Body of pancreas (tissue), 4 donors: ENCODE measurements at regions not wholly inside any gene's neighbourhood (a gene's known extent, or its start where the extent isn't known, plus 50 kb on each side); places are given as distances from the start of the nearest gene placed in this dataset.

Source experiments
- POLR2A ChIP-seq, 3 donors: fragments of 450-650 bp; IDR thresholded peaks; one replicate each; pipeline ENCODE4 v1.6.1; 2016; ENCODE audit warnings: antibody characterized with exemption in 3 of 3, mild to moderate bottlenecking in 2 of 3
- TF ChIP-seq, protein P1 (sequence below), 7 experiments: fragments of 450-650 bp in 4 of 7; fragments of 200-600 bp in 3 of 7; sonication (generic) in 3 of 7; IDR thresholded peaks; one replicate each; pipeline ENCODE4 v1.5.1; 2016 to 2019; ENCODE audit warnings: antibody characterized with exemption in 7 of 7

DNA sequence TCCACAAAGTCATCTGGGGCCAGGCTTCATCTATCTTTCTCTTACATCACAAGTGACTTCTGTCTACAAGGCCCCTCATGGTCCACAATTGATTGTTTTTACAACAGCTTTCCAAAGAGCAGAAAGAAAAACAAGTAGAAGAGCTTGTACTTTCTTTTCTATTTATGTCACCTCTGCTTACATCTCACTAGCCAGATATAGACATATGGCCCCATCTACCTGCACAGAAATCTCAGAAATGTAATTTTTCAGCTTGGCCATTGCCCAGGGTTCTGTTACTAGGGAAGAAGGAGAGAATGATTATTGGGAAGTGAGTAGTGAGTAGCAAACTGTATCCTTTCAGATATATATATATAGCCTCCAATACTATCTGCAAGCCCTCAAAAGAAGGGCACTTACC is 210.5 kb upstream of the PLEKHG7 start:
- TF ChIP-seq, protein P1, sequence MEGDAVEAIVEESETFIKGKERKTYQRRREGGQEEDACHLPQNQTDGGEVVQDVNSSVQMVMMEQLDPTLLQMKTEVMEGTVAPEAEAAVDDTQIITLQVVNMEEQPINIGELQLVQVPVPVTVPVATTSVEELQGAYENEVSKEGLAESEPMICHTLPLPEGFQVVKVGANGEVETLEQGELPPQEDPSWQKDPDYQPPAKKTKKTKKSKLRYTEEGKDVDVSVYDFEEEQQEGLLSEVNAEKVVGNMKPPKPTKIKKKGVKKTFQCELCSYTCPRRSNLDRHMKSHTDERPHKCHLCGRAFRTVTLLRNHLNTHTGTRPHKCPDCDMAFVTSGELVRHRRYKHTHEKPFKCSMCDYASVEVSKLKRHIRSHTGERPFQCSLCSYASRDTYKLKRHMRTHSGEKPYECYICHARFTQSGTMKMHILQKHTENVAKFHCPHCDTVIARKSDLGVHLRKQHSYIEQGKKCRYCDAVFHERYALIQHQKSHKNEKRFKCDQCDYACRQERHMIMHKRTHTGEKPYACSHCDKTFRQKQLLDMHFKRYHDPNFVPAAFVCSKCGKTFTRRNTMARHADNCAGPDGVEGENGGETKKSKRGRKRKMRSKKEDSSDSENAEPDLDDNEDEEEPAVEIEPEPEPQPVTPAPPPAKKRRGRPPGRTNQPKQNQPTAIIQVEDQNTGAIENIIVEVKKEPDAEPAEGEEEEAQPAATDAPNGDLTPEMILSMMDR (IDR thresholded peaks at IDR 0.05) = no peak
- TF ChIP-seq POLR2A (IDR thresholded peaks at IDR 0.05) = no peak
